ENCODE measurements at regions not wholly inside any gene's neighbourhood (a gene's known extent, or its start where the extent isn't known, plus 50 kb on each side); places are given as distances from the start of the nearest gene placed in this dataset.

DNA sequence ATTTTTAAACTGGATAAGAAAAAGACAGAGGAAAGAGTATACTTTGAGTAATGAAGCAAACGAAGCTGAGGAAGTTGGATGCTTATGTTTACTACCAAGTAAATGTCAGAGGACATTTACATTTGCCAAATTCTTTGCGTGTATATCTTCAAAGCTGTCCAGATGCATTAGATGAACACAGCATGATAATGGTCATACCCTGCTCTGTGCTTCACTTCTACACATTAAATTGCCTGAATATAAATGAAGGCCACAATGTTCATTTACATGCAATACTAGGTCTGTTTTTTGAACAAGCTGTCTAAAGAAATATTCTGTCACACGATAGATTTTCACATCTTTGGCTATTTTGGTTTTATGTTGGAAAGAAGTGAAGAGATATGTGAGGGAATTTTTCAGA is 405.8 kb upstream of the ADAMTS9 start:
- no peaks in the 10 kb centered on the region for H3K9me3 ChIP-seq
- no peaks in the 10 kb centered on the region for H3K36me3 ChIP-seq
- no peaks in the 10 kb centered on the region for H3K4me1 ChIP-seq
- H3K27ac ChIP-seq (replicated peaks in 1 of 4): no peak overlapping the region
- no peaks in the 10 kb centered on the region for H3K27me3 ChIP-seq
- WGBS: 75% methylated on average over 3 of the region's 3 CpGs
- intact Hi-C loops (cut with DNase I): no loop called here
- H3K4me3 ChIP-seq: no peak overlapping the region
- no peak for TF ChIP-seq POLR2AphosphoS5 (IDR thresholded peaks at IDR 0.05)
- TF ChIP-seq EP300 (IDR thresholded peaks at IDR 0.05): no peak
- no peak for TF ChIP-seq POLR2A (IDR thresholded peaks at IDR 0.05; ENCODE audit: low read depth)
- TF ChIP-seq, protein P1, sequence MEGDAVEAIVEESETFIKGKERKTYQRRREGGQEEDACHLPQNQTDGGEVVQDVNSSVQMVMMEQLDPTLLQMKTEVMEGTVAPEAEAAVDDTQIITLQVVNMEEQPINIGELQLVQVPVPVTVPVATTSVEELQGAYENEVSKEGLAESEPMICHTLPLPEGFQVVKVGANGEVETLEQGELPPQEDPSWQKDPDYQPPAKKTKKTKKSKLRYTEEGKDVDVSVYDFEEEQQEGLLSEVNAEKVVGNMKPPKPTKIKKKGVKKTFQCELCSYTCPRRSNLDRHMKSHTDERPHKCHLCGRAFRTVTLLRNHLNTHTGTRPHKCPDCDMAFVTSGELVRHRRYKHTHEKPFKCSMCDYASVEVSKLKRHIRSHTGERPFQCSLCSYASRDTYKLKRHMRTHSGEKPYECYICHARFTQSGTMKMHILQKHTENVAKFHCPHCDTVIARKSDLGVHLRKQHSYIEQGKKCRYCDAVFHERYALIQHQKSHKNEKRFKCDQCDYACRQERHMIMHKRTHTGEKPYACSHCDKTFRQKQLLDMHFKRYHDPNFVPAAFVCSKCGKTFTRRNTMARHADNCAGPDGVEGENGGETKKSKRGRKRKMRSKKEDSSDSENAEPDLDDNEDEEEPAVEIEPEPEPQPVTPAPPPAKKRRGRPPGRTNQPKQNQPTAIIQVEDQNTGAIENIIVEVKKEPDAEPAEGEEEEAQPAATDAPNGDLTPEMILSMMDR (IDR thresholded peaks at IDR 0.05): no peak
- DNase-seq (ENCODE audit: extremely low spot score): no peak

DNA sequence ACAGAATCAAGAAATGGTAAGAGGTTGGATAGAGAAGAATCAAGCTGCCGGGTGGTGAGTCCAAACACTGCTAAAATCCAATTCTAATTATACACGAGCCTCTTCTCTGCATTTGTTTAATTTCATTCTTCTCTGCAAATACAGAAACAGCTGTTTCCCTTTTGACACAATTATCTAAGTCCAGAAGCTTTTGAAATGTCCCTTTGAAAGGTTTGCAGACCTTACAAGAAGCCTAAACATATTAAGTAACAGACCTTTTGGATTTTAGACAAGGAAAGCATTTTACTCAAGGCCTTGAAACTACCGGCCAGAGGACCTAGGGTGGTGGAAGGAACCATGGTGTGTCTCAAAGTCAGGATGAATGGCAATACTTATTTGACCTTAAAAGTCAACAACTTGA is 403.8 kb upstream of the ADAMTS9 start:
- Histone ChIP-seq H3K27me3 (no peaks in the 10 kb centered on the region), H3K4me1 (no peaks in the 10 kb centered on the region), H3K4me3 (no peak overlapping the region), H3K27ac (replicated peaks in 1 of 4) (no peak overlapping the region), H3K36me3 (no peaks in the 10 kb centered on the region), H3K9me3 (no peaks in the 10 kb centered on the region)
- intact Hi-C loops (cut with DNase I): no loop called here
- WGBS: 66% methylated on average over 3 of the region's 3 CpGs
- TF ChIP-seq EP300 (IDR thresholded peaks at IDR 0.05): no peak
- TF ChIP-seq POLR2A (IDR thresholded peaks at IDR 0.05; ENCODE audit: low read depth): no peak
- TF ChIP-seq, protein P1 (IDR thresholded peaks at IDR 0.05): no peak
- no peak for TF ChIP-seq POLR2AphosphoS5 (IDR thresholded peaks at IDR 0.05)
- no peak for DNase-seq (ENCODE audit: extremely low spot score)

DNA sequence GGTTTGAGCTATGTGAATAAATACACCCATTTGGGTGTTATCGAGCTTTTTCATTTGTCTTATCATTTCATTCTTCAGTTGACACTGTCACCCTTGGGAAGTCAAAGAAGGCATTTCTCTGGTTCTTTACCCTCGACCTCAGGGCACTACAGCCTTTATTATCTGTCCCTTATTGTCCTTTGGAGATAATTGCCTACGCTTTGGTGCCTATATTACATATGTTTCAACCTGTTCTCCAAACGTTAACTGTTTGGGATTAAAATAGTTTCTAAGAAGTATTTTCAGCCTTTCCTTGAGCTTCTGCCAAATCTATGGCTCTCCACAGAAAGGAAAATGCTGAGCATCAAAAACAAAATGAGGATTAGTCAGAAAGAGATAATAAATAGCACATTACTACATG is 395.4 kb upstream of the ADAMTS9 start:
- no peaks in the 10 kb centered on the region for H3K4me1 ChIP-seq
- no peak for TF ChIP-seq POLR2AphosphoS5 (IDR thresholded peaks at IDR 0.05)
- TF ChIP-seq, protein P1 (IDR thresholded peaks at IDR 0.05): no peak
- TF ChIP-seq EP300 (IDR thresholded peaks at IDR 0.05): no peak
- TF ChIP-seq POLR2A (IDR thresholded peaks at IDR 0.05; ENCODE audit: low read depth): no peak
- no peak overlapping the region for H3K4me3 ChIP-seq
- 52% methylated on average over 4 of the region's 4 CpGs for WGBS
- no peaks in the 10 kb centered on the region for H3K36me3 ChIP-seq
- H3K27ac ChIP-seq (replicated peaks in 1 of 4): no peak overlapping the region
- H3K9me3 ChIP-seq: no peaks in the 10 kb centered on the region
- DNase-seq (ENCODE audit: extremely low spot score): no peak
- intact Hi-C loops (cut with DNase I): no loop called here
- H3K27me3 ChIP-seq: no peaks in the 10 kb centered on the region

DNA sequence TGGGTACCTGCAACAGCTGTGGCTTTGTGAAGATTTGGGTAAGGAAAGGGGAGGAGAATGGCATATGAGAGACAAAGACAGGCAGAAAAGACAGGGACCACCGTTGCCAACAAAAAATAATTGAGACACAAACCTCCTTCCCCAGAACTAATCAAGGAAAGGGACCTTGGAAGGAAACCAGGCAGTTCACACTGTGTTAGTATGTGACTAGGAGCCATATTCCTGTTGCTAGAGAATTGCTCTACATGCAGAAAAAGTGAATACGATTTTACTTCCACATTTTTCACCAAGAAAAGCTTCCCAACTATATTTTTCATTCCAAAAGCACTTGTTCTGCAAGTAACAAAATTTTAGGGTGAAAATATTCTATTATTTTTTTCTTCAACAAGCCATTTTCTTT is 393.7 kb upstream of the ADAMTS9 start:
- Histone ChIP-seq H3K9me3 (no peaks in the 10 kb centered on the region), H3K27ac (replicated peaks in 1 of 4) (no peak overlapping the region), H3K36me3 (no peaks in the 10 kb centered on the region), H3K4me1 (no peaks in the 10 kb centered on the region), H3K27me3 (no peaks in the 10 kb centered on the region), H3K4me3 (no peak overlapping the region)
- no peak for DNase-seq (ENCODE audit: extremely low spot score)
- intact Hi-C loops (cut with DNase I): no loop called here
- 50% methylated on average over 2 of the region's 2 CpGs for WGBS
- TF ChIP-seq POLR2AphosphoS5 (IDR thresholded peaks at IDR 0.05): no peak
- no peak for TF ChIP-seq POLR2A (IDR thresholded peaks at IDR 0.05; ENCODE audit: low read depth)
- TF ChIP-seq EP300 (IDR thresholded peaks at IDR 0.05): no peak
- TF ChIP-seq, protein P1 (IDR thresholded peaks at IDR 0.05): no peak

GRCh38 chr3:65080432-65080831 is 392.6 kb upstream of the ADAMTS9 start:
- Histone ChIP-seq H3K36me3 (no peaks in the 10 kb centered on the region), H3K27ac (replicated peaks in 1 of 4) (no peak overlapping the region), H3K4me3 (no peak overlapping the region), H3K9me3 (no peaks in the 10 kb centered on the region), H3K4me1 (no peaks in the 10 kb centered on the region), H3K27me3 (no peaks in the 10 kb centered on the region)
- intact Hi-C loops (cut with DNase I): no loop called here
- WGBS: 79% methylated on average over 3 of the region's 3 CpGs
- TF ChIP-seq POLR2AphosphoS5 (IDR thresholded peaks at IDR 0.05) (no peak), EP300 (IDR thresholded peaks at IDR 0.05) (no peak)
- TF ChIP-seq, protein P1 (IDR thresholded peaks at IDR 0.05): peak in 1 of 3 experiments; percentile 8
- no peak for DNase-seq (ENCODE audit: extremely low spot score)
